GM12891 (cell line): ENCODE measurements at regions not wholly inside any gene's neighbourhood (a gene's known extent, or its start where the extent isn't known, plus 50 kb on each side); places are given as distances from the start of the nearest gene placed in this dataset.

Source experiments
- POLR2A ChIP-seq: IDR thresholded peaks from 2 replicates; pipeline ENCODE4 v1.6.1; 2011; ENCODE audit warnings: low read depth, low read length, control low read depth
- POLR2AphosphoS5 ChIP-seq: IDR thresholded peaks from 2 replicates; pipeline ENCODE4 v1.6.1; 2011; ENCODE audit warnings: low read depth, low read length, control low read depth
- POU2F2 ChIP-seq: IDR thresholded peaks from 2 replicates; pipeline ENCODE4 v1.6.1; 2011; ENCODE audit warnings: low read depth, mild to moderate bottlenecking, control low read depth, low read length, moderate library complexity
- SPI1 ChIP-seq: IDR thresholded peaks from 2 replicates; pipeline ENCODE4 v1.6.1; 2011; ENCODE audit warnings: low read depth, low read length, control low read depth
- TAF1 ChIP-seq: IDR thresholded peaks from 2 replicates; pipeline ENCODE4 v1.6.1; 2011; ENCODE audit warnings: low read depth, low read length, control low read depth

DNA sequence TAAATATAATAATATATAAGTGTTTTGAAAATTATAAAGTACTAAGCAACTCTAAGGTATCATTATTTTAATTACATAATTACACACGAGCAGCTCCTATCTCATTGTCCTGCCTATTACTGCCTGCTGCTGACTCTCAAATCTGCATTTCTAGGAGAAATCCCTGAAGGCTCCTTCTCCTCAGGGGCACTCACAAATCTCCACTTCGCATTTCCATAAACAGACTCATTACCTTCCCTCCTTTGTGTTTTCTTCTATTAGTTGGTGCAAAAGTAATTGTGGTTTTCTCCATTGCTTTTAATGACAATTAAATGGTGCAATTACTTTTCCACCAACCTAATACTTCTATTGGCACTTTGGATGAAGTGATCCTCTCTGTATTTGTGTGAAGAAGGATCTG, 135.0 kb upstream of the HNMT start:
- no peak for TF ChIP-seq POLR2A
- TF ChIP-seq POLR2AphosphoS5 = no peak
- no peak for TF ChIP-seq SPI1
- no peak for TF ChIP-seq TAF1
- TF ChIP-seq POU2F2 = no peak
